Natural killer cell (primary cell): ENCODE measurements at regions not wholly inside any gene's neighbourhood (a gene's known extent, or its start where the extent isn't known, plus 50 kb on each side); places are given as distances from the start of the nearest gene placed in this dataset.

ENCODE experiments used
- ATAC-seq, 3 donors: fragments of 150-1000 bp in 2 of 3; fragments of 200-7000 bp in 1 of 3; cut with Tn5 transposase; 1 replicate in 1 of 3; 2 replicates in 2 of 3; pipeline ENCODE4 v1.10.0; 2021; ENCODE audit warnings: mild to moderate bottlenecking in 2 of 3, moderate library complexity in 2 of 3
- DNase-seq, 2 donors: peaks; one replicate each; pipeline versions ENCODE4 v3.0.0 to v3.0.0-alpha.2; 2013 to 2021; ENCODE audit warnings: mixed read lengths in 1 of 2
- H3K27ac ChIP-seq: one replicate; pipeline ENCODE4 v1.5.1; 2013; ENCODE audit warnings: mild to moderate bottlenecking, low read length
- H3K27me3 ChIP-seq: one replicate; pipeline ENCODE4 v1.6.1; 2013; ENCODE audit warnings: low read length; ENCODE audit not compliant: control insufficient read depth, insufficient read depth
- H3K36me3 ChIP-seq: one replicate; pipeline ENCODE4 v1.6.1; 2013; ENCODE audit warnings: low read length; ENCODE audit not compliant: control insufficient read depth, insufficient read depth
- H3K4me1 ChIP-seq: one replicate; pipeline ENCODE4 v1.6.1; 2013; ENCODE audit warnings: low read length; ENCODE audit not compliant: control insufficient read depth, insufficient read depth
- H3K4me3 ChIP-seq: one replicate; pipeline ENCODE4 v1.5.1; 2013; ENCODE audit warnings: low read length
- H3K9me3 ChIP-seq: one replicate; pipeline ENCODE4 v1.6.1; 2013; ENCODE audit warnings: low read length; ENCODE audit not compliant: control insufficient read depth, insufficient read depth
- H3K27ac Mint-ChIP-seq, 2 donors: one replicate each; pipeline ENCODE4 v1.8.0; 2022; ENCODE audit warnings: mild to moderate bottlenecking in 2 of 2, mixed read lengths in 2 of 2, moderate library complexity in 1 of 2
- H3K27me3 Mint-ChIP-seq, 2 donors: one replicate each; pipeline ENCODE4 v1.8.0; 2022; ENCODE audit warnings: low read depth in 2 of 2, mixed read lengths in 2 of 2
- H3K36me3 Mint-ChIP-seq: one replicate; pipeline ENCODE4 v1.8.0; 2022; ENCODE audit warnings: mixed read lengths
- H3K4me1 Mint-ChIP-seq, 2 donors: one replicate each; pipeline ENCODE4 v1.8.0; 2022; ENCODE audit warnings: mixed read lengths in 2 of 2
- H3K4me3 Mint-ChIP-seq: one replicate; pipeline ENCODE4 v1.8.0; 2022; ENCODE audit warnings: mild to moderate bottlenecking, moderate library complexity, mixed read lengths
- H3K9me3 Mint-ChIP-seq, 2 donors: one replicate each; pipeline ENCODE4 v1.8.0; 2022; ENCODE audit warnings: mixed read lengths in 2 of 2
- CTCF ChIP-seq: fragments of 200-600 bp; IDR thresholded peaks from one replicate; pipeline ENCODE4 v1.8.0; 2022; ENCODE audit warnings: antibody characterized with exemption
- WGBS: methylation state at CpG from one replicate; pipeline ENCODE4 v1.1.7; 2013; ENCODE audit warnings: missing lambda C conversion rate; ENCODE audit not compliant: insufficient coverage; 5-methylcytosine and 5-hydroxymethylcytosine counted together
- intact Hi-C: fragments of 100-400 bp; cut with micrococcal nuclease; formaldehyde crosslinking; loops from one replicate; pipeline ENCODE4 v1.14.2; 2022

- no peak for TF ChIP-seq CTCF
- no peaks in the 10 kb centered on the region for H3K9me3 Mint-ChIP-seq
- H3K4me3 Mint-ChIP-seq, result no peak overlapping the region
- no peak for DNase-seq
- ATAC-seq, result no peak
- H3K27me3 Mint-ChIP-seq, result no peaks in the 10 kb centered on the region
- 83% methylated on average over 2 of the region's 2 CpGs for WGBS
- H3K27ac Mint-ChIP-seq, result no peak overlapping the region
- H3K36me3 Mint-ChIP-seq, result no peaks in the 10 kb centered on the region
- Histone ChIP-seq H3K27me3 (no peaks in the 10 kb centered on the region), H3K9me3 (no peaks in the 10 kb centered on the region), H3K4me1 (no peaks in the 10 kb centered on the region), H3K4me3 (no peak overlapping the region), H3K27ac (no peak overlapping the region), H3K36me3 (no peaks in the 10 kb centered on the region)
- intact Hi-C loops, result no loop called here
- H3K4me1 Mint-ChIP-seq, result no peaks in the 10 kb centered on the region
These were observed 76.2 kb upstream of the SLC1A3 start for GRCh38 chr5:36530215-36530614.

- no peaks in the 10 kb centered on the region for H3K4me1 Mint-ChIP-seq
- Histone ChIP-seq H3K4me3 (no peak overlapping the region), H3K36me3 (no peaks in the 10 kb centered on the region), H3K9me3 (no peaks in the 10 kb centered on the region), H3K27ac (no peak overlapping the region), H3K4me1 (no peaks in the 10 kb centered on the region), H3K27me3 (no peaks in the 10 kb centered on the region)
- no peak for ATAC-seq
- H3K4me3 Mint-ChIP-seq, result no peak overlapping the region
- no peak for DNase-seq
- no peak for TF ChIP-seq CTCF
- no peaks in the 10 kb centered on the region for H3K36me3 Mint-ChIP-seq
- 100% methylated on average over 1 of the region's 1 CpG for WGBS
- no peak overlapping the region for H3K27ac Mint-ChIP-seq
- intact Hi-C loops, result no loop called here
- no peaks in the 10 kb centered on the region for H3K9me3 Mint-ChIP-seq
- no peaks in the 10 kb centered on the region for H3K27me3 Mint-ChIP-seq
These were observed 75.0 kb upstream of the SLC1A3 start for GRCh38 chr5:36531401-36531800.

DNA sequence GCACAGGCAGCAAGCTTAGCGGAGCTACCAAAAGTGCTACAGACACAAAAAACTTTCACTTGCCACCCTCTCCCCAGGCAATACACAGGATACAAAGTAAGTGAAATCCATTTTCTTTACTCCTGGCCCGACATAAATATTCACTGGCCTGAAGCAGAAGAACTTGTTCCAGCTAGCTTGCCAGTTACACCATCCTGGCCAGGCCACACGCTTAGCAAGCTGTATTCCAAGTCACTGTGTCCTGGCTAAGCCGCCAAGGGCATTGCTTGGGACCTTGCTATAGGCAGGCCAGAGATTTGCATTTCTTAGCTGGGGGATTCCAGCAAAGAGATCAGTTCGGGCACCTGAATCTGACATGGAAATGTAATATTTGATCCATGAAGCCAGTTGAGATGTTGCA lies 71.0 kb upstream of the SLC1A3 start:
- H3K4me3 ChIP-seq, result no peak overlapping the region
- H3K36me3 Mint-ChIP-seq, result no peaks in the 10 kb centered on the region
- H3K27me3 Mint-ChIP-seq, result no peaks in the 10 kb centered on the region
- no peaks in the 10 kb centered on the region for H3K36me3 ChIP-seq
- no peak overlapping the region for H3K27ac ChIP-seq
- TF ChIP-seq CTCF, result no peak
- no peak overlapping the region for H3K4me3 Mint-ChIP-seq
- 92% methylated on average over 5 of the region's 5 CpGs for WGBS
- H3K4me1 ChIP-seq, result no peaks in the 10 kb centered on the region
- intact Hi-C loops, result no loop called here
- no peaks in the 10 kb centered on the region for H3K9me3 ChIP-seq
- H3K9me3 Mint-ChIP-seq, result no peaks in the 10 kb centered on the region
- H3K27ac Mint-ChIP-seq, result no peak overlapping the region
- ATAC-seq (no peak), DNase-seq (no peak)
- H3K4me1 Mint-ChIP-seq, result no peaks in the 10 kb centered on the region
- H3K27me3 ChIP-seq, result no peaks in the 10 kb centered on the region

- no peak overlapping the region for H3K27ac Mint-ChIP-seq
- Histone ChIP-seq H3K36me3 (no peaks in the 10 kb centered on the region), H3K9me3 (no peaks in the 10 kb centered on the region), H3K4me3 (no peak overlapping the region), H3K27me3 (no peaks in the 10 kb centered on the region), H3K4me1 (no peaks in the 10 kb centered on the region), H3K27ac (no peak overlapping the region)
- no peaks in the 10 kb centered on the region for H3K4me1 Mint-ChIP-seq
- TF ChIP-seq CTCF, result no peak
- DNase-seq (no peak), ATAC-seq (no peak)
- WGBS, result 65% methylated on average over 4 of the region's 4 CpGs
- H3K9me3 Mint-ChIP-seq, result no peaks in the 10 kb centered on the region
- H3K27me3 Mint-ChIP-seq, result no peaks in the 10 kb centered on the region
- intact Hi-C loops, result no loop called here
- no peaks in the 10 kb centered on the region for H3K36me3 Mint-ChIP-seq
- H3K4me3 Mint-ChIP-seq, result no peak overlapping the region
These were observed 70.4 kb upstream of the SLC1A3 start for GRCh38 chr5:36535859-36536615.
